Ecto neural progenitor cell (in vitro differentiated cells): ENCODE measurements at regions not wholly inside any gene's neighbourhood (a gene's known extent, or its start where the extent isn't known, plus 50 kb on each side); places are given as distances from the start of the nearest gene placed in this dataset.
A peak's percentile ranks its signal among the peaks of the same experiment; 100 is the strongest.

ENCODE experiments used
- DNase-seq: peaks from one replicate; pipeline ENCODE4 v3.0.0-alpha.2; 2018; ENCODE audit warnings: low spot score

GRCh38 chr2:19846567-19846966, 55.2 kb downstream of the TTC32 start:
- no peak for DNase-seq

- DNase-seq = peak; percentile 20
Measured at GRCh38 chr2:19846030-19846429, 55.8 kb downstream of the TTC32 start.

GRCh38 chr2:19845323-19845920, 56.4 kb downstream of the TTC32 start:
- peak; percentile 34 for DNase-seq

GRCh38 chr2:19844750-19845149, 57.0 kb downstream of the TTC32 start:
- DNase-seq = peak; percentile 22

- peak; percentile 12 for DNase-seq
Measured at GRCh38 chr2:19843992-19844515, 57.7 kb downstream of the TTC32 start.

GRCh38 chr2:19841918-19842693, 59.7 kb downstream of the TTC32 start:
- DNase-seq = peak; percentile 29

- peak; percentile 12 for DNase-seq
Measured at GRCh38 chr2:19839438-19839837, 62.3 kb downstream of the TTC32 start.

GRCh38 chr2:19838616-19839015, 63.2 kb downstream of the TTC32 start:
- DNase-seq = no peak

GRCh38 chr2:19837235-19837766, 64.5 kb downstream of the TTC32 start:
- DNase-seq = peak; percentile 20

GRCh38 chr2:19835781-19836281, 66.0 kb downstream of the TTC32 start:
- DNase-seq = peak; percentile 31

- peak; percentile 6 for DNase-seq
Measured at GRCh38 chr2:19833978-19834377, 67.8 kb downstream of the TTC32 start.

GRCh38 chr2:19829672-19830071, 72.1 kb downstream of the TTC32 start:
- peak; percentile 4 for DNase-seq

- no peak for DNase-seq
Measured at GRCh38 chr2:19826874-19827273, 74.9 kb downstream of the TTC32 start.

GRCh38 chr2:19823507-19823906, 78.3 kb downstream of the TTC32 start:
- no peak for DNase-seq

GRCh38 chr2:19819097-19820065, 82.4 kb downstream of the TTC32 start:
- DNase-seq = peak; percentile 19

GRCh38 chr2:19818543-19818942, 83.2 kb downstream of the TTC32 start:
- DNase-seq = peak; percentile 18

GRCh38 chr2:19818039-19818438, 83.7 kb downstream of the TTC32 start:
- DNase-seq = peak; percentile 14

GRCh38 chr2:19815746-19816145, 86.0 kb downstream of the TTC32 start:
- DNase-seq = no peak

GRCh38 chr2:19812166-19812565, 89.6 kb downstream of the TTC32 start:
- DNase-seq = peak; percentile 14

GRCh38 chr2:19811186-19811585, 90.6 kb downstream of the TTC32 start:
- DNase-seq = peak; percentile 15

- DNase-seq = peak; percentile 27
Measured at GRCh38 chr2:19810637-19811036, 91.1 kb downstream of the TTC32 start.

GRCh38 chr2:19810148-19810547, 91.6 kb downstream of the TTC32 start:
- DNase-seq = peak; percentile 37
